ENCODE measurements at regions not wholly inside any gene's neighbourhood (a gene's known extent, or its start where the extent isn't known, plus 50 kb on each side); places are given as distances from the start of the nearest gene placed in this dataset.

GRCh38 chr21:15264084-15264665 lies 199.4 kb upstream of the NRIP1 start:
- intact Hi-C loops (cut with DNase I): no loop called here
- DNase-seq (ENCODE audit: low spot score): no peak

- intact Hi-C loops (cut with DNase I): no loop called here
- DNase-seq (ENCODE audit: low spot score): no peak
Measured at GRCh38 chr21:15272171-15272570, 207.4 kb upstream of the NRIP1 start.

- DNase-seq (ENCODE audit: low spot score): no peak
- intact Hi-C loops (cut with DNase I): no loop called here
Measured at GRCh38 chr21:15272591-15272990, 207.8 kb upstream of the NRIP1 start.

- DNase-seq (ENCODE audit: low spot score): no peak
- intact Hi-C loops (cut with DNase I): no loop called here
Measured at GRCh38 chr21:15273244-15273643, 208.4 kb upstream of the NRIP1 start.

GRCh38 chr21:15274701-15275485 lies 210.1 kb upstream of the NRIP1 start:
- DNase-seq (ENCODE audit: low spot score): no peak
- intact Hi-C loops (cut with DNase I): no loop called here

- intact Hi-C loops (cut with DNase I): no loop called here
- no peak for DNase-seq (ENCODE audit: low spot score)
Measured at GRCh38 chr21:15275615-15276235, 210.9 kb upstream of the NRIP1 start.

GRCh38 chr21:15276243-15276642 lies 211.4 kb upstream of the NRIP1 start:
- DNase-seq (ENCODE audit: low spot score): no peak
- intact Hi-C loops (cut with DNase I): no loop called here

- intact Hi-C loops (cut with DNase I): no loop called here
- no peak for DNase-seq (ENCODE audit: low spot score)
Measured at GRCh38 chr21:15277466-15277865, 212.7 kb upstream of the NRIP1 start.

GRCh38 chr21:15278279-15278678 lies 213.5 kb upstream of the NRIP1 start:
- DNase-seq (ENCODE audit: low spot score): no peak
- intact Hi-C loops (cut with DNase I): no loop called here

- no peak for DNase-seq (ENCODE audit: low spot score)
- intact Hi-C loops (cut with DNase I): no loop called here
Measured at GRCh38 chr21:15278851-15279250, 214.1 kb upstream of the NRIP1 start.

- DNase-seq (ENCODE audit: low spot score): no peak
- intact Hi-C loops (cut with DNase I): no loop called here
Measured at GRCh38 chr21:15279482-15279881, 214.7 kb upstream of the NRIP1 start.

GRCh38 chr21:15281714-15282113 lies 216.9 kb upstream of the NRIP1 start:
- no peak for DNase-seq (ENCODE audit: low spot score)
- intact Hi-C loops (cut with DNase I): no loop called here

- DNase-seq (ENCODE audit: low spot score): no peak
- intact Hi-C loops (cut with DNase I): no loop called here
Measured at GRCh38 chr21:15282665-15283064, 217.9 kb upstream of the NRIP1 start.

- intact Hi-C loops (cut with DNase I): no loop called here
- no peak for DNase-seq (ENCODE audit: low spot score)
Measured at GRCh38 chr21:15283138-15283537, 218.3 kb upstream of the NRIP1 start.

GRCh38 chr21:15283789-15284188 lies 219.0 kb upstream of the NRIP1 start:
- DNase-seq (ENCODE audit: low spot score): no peak
- intact Hi-C loops (cut with DNase I): no loop called here

- DNase-seq (ENCODE audit: low spot score): no peak
- intact Hi-C loops (cut with DNase I): no loop called here
Measured at GRCh38 chr21:15285556-15285955, 220.8 kb upstream of the NRIP1 start.

- no peak for DNase-seq (ENCODE audit: low spot score)
- intact Hi-C loops (cut with DNase I): no loop called here
Measured at GRCh38 chr21:15289246-15289645, 224.4 kb upstream of the NRIP1 start.

- intact Hi-C loops (cut with DNase I): no loop called here
Measured at GRCh38 chr21:15289896-15290841, 225.4 kb upstream of the NRIP1 start.

GRCh38 chr21:15291621-15292266 lies 226.9 kb upstream of the NRIP1 start:
- intact Hi-C loops (cut with DNase I): no loop called here
- DNase-seq (ENCODE audit: low spot score): no peak

More at GRCh38 chr21:15289896-15290841, 225.4 kb upstream of the NRIP1 start:
- no peak for DNase-seq (ENCODE audit: low spot score)
